H9 (cell line): ENCODE measurements at regions not wholly inside any gene's neighbourhood (a gene's known extent, or its start where the extent isn't known, plus 50 kb on each side); places are given as distances from the start of the nearest gene placed in this dataset.

Experiments used
- DNase-seq: peaks from one replicate; pipeline ENCODE4 v3.0.0-alpha.2; 2017
- H2AFZ ChIP-seq: one replicate; pipeline ENCODE4 v1.6.1; 2013; ENCODE audit warnings: mild to moderate bottlenecking, low read length, control low read depth, moderate library complexity
- H2AK5ac ChIP-seq: 2 replicates; pipeline ENCODE4 v1.6.1; 2013; ENCODE audit warnings: low read length, control low read depth, mixed read lengths; ENCODE audit not compliant: insufficient read length
- H2BK120ac ChIP-seq: one replicate; pipeline ENCODE4 v1.6.1; 2013; ENCODE audit warnings: low read depth, mild to moderate bottlenecking, low read length, control low read depth, inconsistent platforms; ENCODE audit not compliant: poor library complexity, severe bottlenecking
- H2BK12ac ChIP-seq: 2 replicates; pipeline ENCODE4 v1.6.1; 2013; ENCODE audit warnings: low read length, control low read depth, mixed read lengths, low read depth; ENCODE audit not compliant: insufficient read length
- H2BK15ac ChIP-seq: 2 replicates; pipeline ENCODE4 v1.6.1; 2013; ENCODE audit warnings: low read depth, low read length, control low read depth
- H2BK20ac ChIP-seq: one replicate; pipeline ENCODE4 v1.6.1; 2013; ENCODE audit warnings: low read depth, mild to moderate bottlenecking, low read length, control low read depth, inconsistent platforms; ENCODE audit not compliant: poor library complexity, severe bottlenecking
- H2BK5ac ChIP-seq: 2 replicates; pipeline ENCODE4 v1.6.1; 2013; ENCODE audit warnings: low read length, control low read depth, mixed read lengths; ENCODE audit not compliant: insufficient read length
- H3K14ac ChIP-seq: 2 replicates; pipeline ENCODE4 v1.6.1; 2013; ENCODE audit warnings: low read length, control low read depth; ENCODE audit not compliant: insufficient read depth
- H3K18ac ChIP-seq: 2 replicates; pipeline ENCODE4 v1.6.1; 2013; ENCODE audit warnings: low read depth, mild to moderate bottlenecking, mixed read lengths, low read length, control low read depth; ENCODE audit not compliant: insufficient read length
- H3K23ac ChIP-seq: 2 replicates; pipeline ENCODE4 v1.6.1; 2013; ENCODE audit warnings: low read length, control low read depth, mixed read lengths, low read depth; ENCODE audit not compliant: insufficient read length
- H3K23me2 ChIP-seq: 2 replicates; pipeline ENCODE4 v1.6.1; 2013; ENCODE audit warnings: low read depth, mild to moderate bottlenecking, mixed read lengths, low read length, control low read depth; ENCODE audit not compliant: insufficient read length, poor library complexity, severe bottlenecking
- H3K27ac ChIP-seq: 2 replicates; pipeline ENCODE4 v1.5.1; 2013; ENCODE audit warnings: low read length, control low read depth, mixed read lengths, low read depth; ENCODE audit not compliant: insufficient read length
- H3K27me3 ChIP-seq: 2 replicates; pipeline ENCODE4 v1.6.1; 2013; ENCODE audit warnings: low read length, control low read depth, inconsistent platforms; ENCODE audit not compliant: insufficient read depth
- H3K4ac ChIP-seq: 2 replicates; pipeline ENCODE4 v1.6.1; 2013; ENCODE audit warnings: low read depth, mild to moderate bottlenecking, control low read depth, inconsistent platforms, low read length, moderate library complexity
- H3K4me1 ChIP-seq: 2 replicates; pipeline ENCODE4 v1.6.1; 2013; ENCODE audit warnings: low read length, control low read depth, inconsistent platforms; ENCODE audit not compliant: insufficient read depth
- H3K4me2 ChIP-seq: 2 replicates; pipeline ENCODE4 v1.6.1; 2013; ENCODE audit warnings: low read length, control low read depth, mixed read lengths; ENCODE audit not compliant: insufficient read length, insufficient read depth
- H3K56ac ChIP-seq: 2 replicates; pipeline ENCODE4 v1.6.1; 2013; ENCODE audit warnings: low read depth, mild to moderate bottlenecking, mixed read lengths, low read length, control low read depth; ENCODE audit not compliant: insufficient read length
- H3K79me1 ChIP-seq: 2 replicates; pipeline ENCODE4 v1.6.1; 2013; ENCODE audit warnings: low read depth, mild to moderate bottlenecking, moderate library complexity, low read length, control low read depth, inconsistent platforms; ENCODE audit not compliant: insufficient read depth, poor library complexity, severe bottlenecking
- H3K79me2 ChIP-seq: 2 replicates; pipeline ENCODE4 v1.6.1; 2013; ENCODE audit warnings: low read length, control low read depth, inconsistent platforms; ENCODE audit not compliant: insufficient read depth
- H3K9ac ChIP-seq: 2 replicates; pipeline ENCODE4 v1.6.1; 2013; ENCODE audit warnings: low read length, control low read depth, mixed read lengths; ENCODE audit not compliant: insufficient read length; ENCODE audit errors: extremely low read depth
- H3K9me3 ChIP-seq: one replicate; pipeline ENCODE4 v1.6.1; 2013; ENCODE audit warnings: low read depth, low read length, inconsistent platforms; ENCODE audit not compliant: control insufficient read depth
- H3T11ph ChIP-seq: one replicate; pipeline ENCODE4 v1.6.1; 2013; ENCODE audit warnings: mild to moderate bottlenecking, low read length, control low read depth, inconsistent platforms
- H4K20me1 ChIP-seq: one replicate; pipeline ENCODE4 v1.6.1; 2013; ENCODE audit not compliant: control insufficient read depth, insufficient read length, insufficient read depth
- H4K5ac ChIP-seq: 2 replicates; pipeline ENCODE4 v1.6.1; 2013; ENCODE audit warnings: low read depth, mild to moderate bottlenecking, mixed read lengths, low read length, control low read depth; ENCODE audit not compliant: insufficient read length
- H4K8ac ChIP-seq: replicated peaks from 2 replicates; pipeline ENCODE4 v1.6.1; 2013; ENCODE audit warnings: low read length, control low read depth, mixed read lengths, low read depth; ENCODE audit not compliant: insufficient read length
- H4K91ac ChIP-seq: 2 replicates; pipeline ENCODE4 v1.6.1; 2013; ENCODE audit warnings: low read depth, mild to moderate bottlenecking, moderate library complexity, mixed read lengths, low read length, control low read depth; ENCODE audit not compliant: insufficient read length
- H3K27ac Mint-ChIP-seq, 3 experiments: 2 replicates in 2 of 3; 3 replicates in 1 of 3; pipeline ENCODE4 v1.8.0; 2020 to 2021; ENCODE audit warnings: mixed read lengths in 3 of 3, mild to moderate bottlenecking in 1 of 3, moderate library complexity in 1 of 3
- H3K27me3 Mint-ChIP-seq: 2 replicates; pipeline ENCODE4 v1.8.0; 2021; ENCODE audit warnings: low read depth, mild to moderate bottlenecking, moderate library complexity, mixed read lengths
- H3K36me3 Mint-ChIP-seq, 3 experiments: 2 replicates in 2 of 3; 3 replicates in 1 of 3; pipeline ENCODE4 v1.8.0; 2020 to 2021; ENCODE audit warnings: low read depth in 3 of 3, mixed read lengths in 3 of 3; ENCODE audit not compliant: insufficient read depth in 1 of 3
- H3K4me1 Mint-ChIP-seq, 2 experiments: 2 replicates each; pipeline ENCODE4 v1.8.0; 2020; ENCODE audit warnings: mixed read lengths in 2 of 2
- H3K4me3 Mint-ChIP-seq, 2 experiments: 2 replicates in 1 of 2; 3 replicates in 1 of 2; pipeline ENCODE4 v1.8.0; 2020 to 2021; ENCODE audit warnings: mild to moderate bottlenecking in 2 of 2, mixed read lengths in 2 of 2, moderate library complexity in 1 of 2
- H3K9me3 Mint-ChIP-seq, 2 experiments: 2 replicates in 1 of 2; 3 replicates in 1 of 2; pipeline ENCODE4 v1.8.0; 2020; ENCODE audit warnings: mild to moderate bottlenecking in 2 of 2, mixed read lengths in 2 of 2, moderate library complexity in 1 of 2
- TF ChIP-seq, protein P1 (sequence below): fragments of 200-600 bp; sonication (generic); conservative IDR thresholded peaks from 3 replicates; pipeline ENCODE4 v1.8.0; 2021; ENCODE audit warnings: antibody characterized with exemption, mild to moderate bottlenecking

GRCh38 chr2:175628243-175628642, 373.8 kb downstream of the LNPK start:
- Histone ChIP-seq H3K4me2 (no peak overlapping the region), H2BK120ac (no peak overlapping the region), H3K4me1 (no peaks in the 10 kb centered on the region), H3K79me1 (no peaks in the 10 kb centered on the region), H4K5ac (no peak overlapping the region), H2BK12ac (no peak overlapping the region), H3K4ac (no peak overlapping the region), H3K23me2 (no peaks in the 10 kb centered on the region), H3K14ac (no peak overlapping the region), H2AFZ (no peak overlapping the region), H3K27me3 (no peaks in the 10 kb centered on the region), H4K8ac (no peak overlapping the region), H2BK15ac (no peak overlapping the region), H4K91ac (no peak overlapping the region), H2BK5ac (no peak overlapping the region), H4K20me1 (no peaks in the 10 kb centered on the region), H3K18ac (no peak overlapping the region), H3K9me3 (no peaks in the 10 kb centered on the region), H3K56ac (no peak overlapping the region), H3T11ph (no peak overlapping the region), H2BK20ac (no peak overlapping the region), H3K9ac (no peak overlapping the region), H2AK5ac (no peak overlapping the region), H3K79me2 (no peaks in the 10 kb centered on the region), H3K27ac (no peak overlapping the region), H3K23ac (no peak overlapping the region)
- Mint-ChIP-seq H3K27me3 (no peaks in the 10 kb centered on the region), H3K9me3 (no peaks in the 10 kb centered on the region; a peak in 1 of 5 replicates), H3K27ac (no peak overlapping the region), H3K36me3 (no peaks in the 10 kb centered on the region), H3K4me3 (no peak overlapping the region), H3K4me1 (peaks cover 7 to 15% of the 10 kb centered on the region in 2 experiments)
- DNase-seq = no peak
- TF ChIP-seq, protein P1, sequence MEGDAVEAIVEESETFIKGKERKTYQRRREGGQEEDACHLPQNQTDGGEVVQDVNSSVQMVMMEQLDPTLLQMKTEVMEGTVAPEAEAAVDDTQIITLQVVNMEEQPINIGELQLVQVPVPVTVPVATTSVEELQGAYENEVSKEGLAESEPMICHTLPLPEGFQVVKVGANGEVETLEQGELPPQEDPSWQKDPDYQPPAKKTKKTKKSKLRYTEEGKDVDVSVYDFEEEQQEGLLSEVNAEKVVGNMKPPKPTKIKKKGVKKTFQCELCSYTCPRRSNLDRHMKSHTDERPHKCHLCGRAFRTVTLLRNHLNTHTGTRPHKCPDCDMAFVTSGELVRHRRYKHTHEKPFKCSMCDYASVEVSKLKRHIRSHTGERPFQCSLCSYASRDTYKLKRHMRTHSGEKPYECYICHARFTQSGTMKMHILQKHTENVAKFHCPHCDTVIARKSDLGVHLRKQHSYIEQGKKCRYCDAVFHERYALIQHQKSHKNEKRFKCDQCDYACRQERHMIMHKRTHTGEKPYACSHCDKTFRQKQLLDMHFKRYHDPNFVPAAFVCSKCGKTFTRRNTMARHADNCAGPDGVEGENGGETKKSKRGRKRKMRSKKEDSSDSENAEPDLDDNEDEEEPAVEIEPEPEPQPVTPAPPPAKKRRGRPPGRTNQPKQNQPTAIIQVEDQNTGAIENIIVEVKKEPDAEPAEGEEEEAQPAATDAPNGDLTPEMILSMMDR = no peak
